ENCODE measurements at regions not wholly inside any gene's neighbourhood (a gene's known extent, or its start where the extent isn't known, plus 50 kb on each side); places are given as distances from the start of the nearest gene placed in this dataset.

DNA sequence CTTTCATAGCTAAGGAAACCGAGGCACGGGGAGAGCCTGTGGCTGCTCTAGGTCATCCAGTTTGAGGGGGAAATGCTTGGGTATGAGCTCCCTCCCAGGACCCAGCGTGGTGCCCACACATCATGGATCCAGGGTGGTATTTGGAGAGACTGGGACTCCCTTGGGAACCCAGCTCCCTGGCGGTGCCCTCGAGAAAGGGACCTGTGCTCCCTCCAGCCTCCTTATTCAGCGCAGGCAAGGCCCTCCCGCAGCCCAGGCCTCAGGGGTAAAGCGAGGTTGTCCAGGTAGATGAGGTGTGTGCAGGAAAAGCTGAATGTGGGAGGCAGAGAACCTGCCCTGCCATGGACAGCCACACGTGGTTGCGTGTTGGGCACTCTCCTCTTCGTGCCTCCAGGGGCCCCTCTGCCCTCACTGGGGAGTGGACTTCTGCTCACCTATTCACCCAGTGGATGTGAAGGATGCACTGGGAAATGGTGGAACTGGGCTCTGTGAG lies 53.8 kb upstream of the GPR78 start:
- DNase-seq (ENCODE audit: low read depth), result no peak

DNA sequence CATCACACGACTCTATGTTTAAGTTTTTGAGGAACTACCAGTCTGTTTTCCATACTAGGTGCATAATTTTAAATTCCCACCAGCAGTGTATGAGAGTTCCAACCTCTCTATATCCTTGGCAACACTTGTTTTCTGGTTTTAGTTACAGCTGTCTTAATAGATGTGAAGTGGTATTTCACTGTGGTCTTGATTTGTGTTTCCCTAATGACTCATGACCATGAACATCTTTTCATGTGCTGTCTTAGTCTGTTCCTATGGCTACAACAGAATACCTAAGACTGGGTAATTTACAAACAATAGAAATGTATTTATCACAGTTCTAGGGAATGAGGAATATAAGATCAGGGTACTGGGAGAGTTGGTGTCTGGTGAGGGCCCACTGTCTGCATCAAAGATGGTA lies 51.5 kb upstream of the GPR78 start:
- peak; percentile 98 for DNase-seq (ENCODE audit: low read depth)

Data from LHCN-M2 (cell line).